Fibroblast of lung (primary cell): ENCODE measurements at regions not wholly inside any gene's neighbourhood (a gene's known extent, or its start where the extent isn't known, plus 50 kb on each side); places are given as distances from the start of the nearest gene placed in this dataset.

Source experiments
- DNase-seq, 2 donors: peaks; one replicate each; pipeline versions ENCODE4 v3.0.0 to v3.0.0-alpha.2; 2010; ENCODE audit warnings: low read depth in 2 of 2
- H2AFZ ChIP-seq: 2 replicates; pipeline ENCODE4 v1.5.1; 2012; ENCODE audit warnings: low read length, control low read depth, inconsistent platforms
- H3K27ac ChIP-seq: 2 replicates; pipeline ENCODE4 v1.5.1; 2011; ENCODE audit warnings: low read length, control low read depth; ENCODE audit not compliant: insufficient read depth
- H3K27me3 ChIP-seq: 2 replicates; pipeline ENCODE4 v1.5.1; 2011; ENCODE audit warnings: mild to moderate bottlenecking, low read length; ENCODE audit not compliant: control insufficient read depth, insufficient read depth
- H3K36me3 ChIP-seq: 2 replicates; pipeline ENCODE4 v1.5.1; 2011; ENCODE audit warnings: low read length; ENCODE audit not compliant: control insufficient read depth, insufficient read depth
- H3K4me1 ChIP-seq: 2 replicates; pipeline ENCODE4 v1.5.1; 2011; ENCODE audit warnings: low read length; ENCODE audit not compliant: control insufficient read depth, insufficient read depth; ENCODE audit errors: extremely low read depth
- H3K4me2 ChIP-seq: 2 replicates; pipeline ENCODE4 v1.5.1; 2011; ENCODE audit warnings: low read length, control low read depth; ENCODE audit not compliant: insufficient read depth; ENCODE audit errors: extremely low read depth
- H3K4me3 ChIP-seq, 4 experiments: fragments of 200-600 bp in 1 of 4; sonication (generic) in 1 of 4; replicated peaks in 1 of 4; 2 replicates each; pipeline ENCODE4 v1.5.1; 2011 to 2016; ENCODE audit warnings: low read length in 4 of 4, low read depth in 3 of 4, mild to moderate bottlenecking in 3 of 4, control low read depth in 2 of 4, inconsistent platforms in 1 of 4, mixed read lengths in 1 of 4; ENCODE audit not compliant: insufficient read depth in 1 of 4; ENCODE audit errors: control extremely low read depth in 1 of 4
- H3K79me2 ChIP-seq: 2 replicates; pipeline ENCODE4 v1.5.1; 2012; ENCODE audit warnings: mild to moderate bottlenecking, low read length, inconsistent platforms; ENCODE audit not compliant: control insufficient read depth, insufficient read depth
- H3K9ac ChIP-seq: 2 replicates; pipeline ENCODE4 v1.5.1; 2011; ENCODE audit warnings: mild to moderate bottlenecking, low read length, control low read depth; ENCODE audit not compliant: insufficient read depth
- H3K9me3 ChIP-seq: 2 replicates; pipeline ENCODE4 v1.5.1; 2012; ENCODE audit warnings: low read depth, low read length; ENCODE audit not compliant: control insufficient read depth, insufficient read depth
- H4K20me1 ChIP-seq: 2 replicates; pipeline ENCODE4 v1.5.1; 2011; ENCODE audit warnings: low read length; ENCODE audit not compliant: control insufficient read depth, insufficient read depth; ENCODE audit errors: extremely low read depth
- EZH2 ChIP-seq: IDR thresholded peaks from 2 replicates; pipeline ENCODE4 v1.5.1; 2012; ENCODE audit warnings: low read length, control low read depth, mild to moderate bottlenecking; ENCODE audit errors: missing control alignments
- TF ChIP-seq, protein P1 (sequence below), 2 donors: IDR thresholded peaks in 1 of 2; conservative IDR thresholded peaks in 1 of 2; 1 replicate in 1 of 2; 2 replicates in 1 of 2; pipeline ENCODE4 v1.5.1; 2011 to 2012; ENCODE audit warnings: low read length in 2 of 2, control low read depth in 1 of 2, inconsistent platforms in 1 of 2, low read depth in 1 of 2, mild to moderate bottlenecking in 1 of 2

DNA sequence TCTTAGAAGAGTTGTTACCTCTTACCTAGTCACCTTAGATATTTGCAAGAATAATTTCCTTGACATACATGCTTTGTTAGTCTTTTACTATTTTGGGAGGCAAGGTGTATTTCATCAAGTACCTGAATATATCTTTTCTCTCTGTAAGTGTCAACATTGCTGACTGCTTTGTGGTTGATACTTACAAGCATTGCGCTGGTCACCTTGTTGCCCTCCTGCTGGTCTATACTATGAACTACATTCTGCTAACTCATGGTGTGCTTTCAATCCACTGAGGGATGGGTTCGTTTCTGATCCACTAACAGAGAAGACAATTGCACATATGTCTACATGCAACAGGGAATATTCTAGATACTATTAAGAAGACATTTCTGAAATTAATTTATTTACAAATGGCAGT, 837.8 kb upstream of the COBL start:
- H3K79me2 ChIP-seq = no peaks in the 10 kb centered on the region
- no peak overlapping the region for H2AFZ ChIP-seq
- no peaks in the 10 kb centered on the region for H3K27me3 ChIP-seq
- H3K27ac ChIP-seq = no peak overlapping the region
- no peak for TF ChIP-seq EZH2
- H3K9ac ChIP-seq = no peak overlapping the region
- no peaks in the 10 kb centered on the region for H4K20me1 ChIP-seq
- no peak overlapping the region for H3K4me3 ChIP-seq
- DNase-seq = no peak
- H3K4me1 ChIP-seq = no peaks in the 10 kb centered on the region
- no peaks in the 10 kb centered on the region for H3K36me3 ChIP-seq
- no peaks in the 10 kb centered on the region for H3K9me3 ChIP-seq
- H3K4me2 ChIP-seq = no peak overlapping the region

DNA sequence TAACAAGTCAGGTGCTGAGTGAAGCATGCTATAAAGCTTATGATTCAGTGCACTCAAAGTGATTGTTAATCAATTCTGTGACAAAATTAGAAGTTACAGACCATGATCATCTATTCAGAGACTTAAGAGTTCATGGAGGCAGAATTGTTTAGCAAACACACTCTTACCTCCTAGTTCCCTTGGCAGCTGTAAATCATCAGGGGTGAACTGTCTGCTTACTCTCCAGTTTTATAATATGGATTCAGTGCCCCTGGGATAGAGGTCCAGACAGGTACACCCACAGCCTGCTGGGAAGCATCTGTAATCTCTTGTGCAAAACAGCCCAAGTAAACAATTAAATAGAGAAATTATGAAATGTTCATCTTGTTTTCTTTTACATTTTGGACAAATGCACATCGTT, 835.0 kb upstream of the COBL start:
- H3K27me3 ChIP-seq = no peaks in the 10 kb centered on the region
- H3K9ac ChIP-seq = no peak overlapping the region
- H3K4me3 ChIP-seq = no peak overlapping the region
- H3K36me3 ChIP-seq = no peaks in the 10 kb centered on the region
- no peak overlapping the region for H3K4me2 ChIP-seq
- no peaks in the 10 kb centered on the region for H3K4me1 ChIP-seq
- H2AFZ ChIP-seq = no peak overlapping the region
- H3K27ac ChIP-seq = no peak overlapping the region
- no peak for DNase-seq
- TF ChIP-seq, protein P1, sequence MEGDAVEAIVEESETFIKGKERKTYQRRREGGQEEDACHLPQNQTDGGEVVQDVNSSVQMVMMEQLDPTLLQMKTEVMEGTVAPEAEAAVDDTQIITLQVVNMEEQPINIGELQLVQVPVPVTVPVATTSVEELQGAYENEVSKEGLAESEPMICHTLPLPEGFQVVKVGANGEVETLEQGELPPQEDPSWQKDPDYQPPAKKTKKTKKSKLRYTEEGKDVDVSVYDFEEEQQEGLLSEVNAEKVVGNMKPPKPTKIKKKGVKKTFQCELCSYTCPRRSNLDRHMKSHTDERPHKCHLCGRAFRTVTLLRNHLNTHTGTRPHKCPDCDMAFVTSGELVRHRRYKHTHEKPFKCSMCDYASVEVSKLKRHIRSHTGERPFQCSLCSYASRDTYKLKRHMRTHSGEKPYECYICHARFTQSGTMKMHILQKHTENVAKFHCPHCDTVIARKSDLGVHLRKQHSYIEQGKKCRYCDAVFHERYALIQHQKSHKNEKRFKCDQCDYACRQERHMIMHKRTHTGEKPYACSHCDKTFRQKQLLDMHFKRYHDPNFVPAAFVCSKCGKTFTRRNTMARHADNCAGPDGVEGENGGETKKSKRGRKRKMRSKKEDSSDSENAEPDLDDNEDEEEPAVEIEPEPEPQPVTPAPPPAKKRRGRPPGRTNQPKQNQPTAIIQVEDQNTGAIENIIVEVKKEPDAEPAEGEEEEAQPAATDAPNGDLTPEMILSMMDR (conservative IDR thresholded peaks at IDR 0.05 in 1 of 2, IDR thresholded peaks at IDR 0.05 in 1 of 2; ENCODE audit: low read depth in 1 of 2, low read length in 2 of 2) = no peak
- no peak for TF ChIP-seq EZH2
- H3K9me3 ChIP-seq = no peaks in the 10 kb centered on the region
- no peaks in the 10 kb centered on the region for H4K20me1 ChIP-seq
- H3K79me2 ChIP-seq = no peaks in the 10 kb centered on the region

DNA sequence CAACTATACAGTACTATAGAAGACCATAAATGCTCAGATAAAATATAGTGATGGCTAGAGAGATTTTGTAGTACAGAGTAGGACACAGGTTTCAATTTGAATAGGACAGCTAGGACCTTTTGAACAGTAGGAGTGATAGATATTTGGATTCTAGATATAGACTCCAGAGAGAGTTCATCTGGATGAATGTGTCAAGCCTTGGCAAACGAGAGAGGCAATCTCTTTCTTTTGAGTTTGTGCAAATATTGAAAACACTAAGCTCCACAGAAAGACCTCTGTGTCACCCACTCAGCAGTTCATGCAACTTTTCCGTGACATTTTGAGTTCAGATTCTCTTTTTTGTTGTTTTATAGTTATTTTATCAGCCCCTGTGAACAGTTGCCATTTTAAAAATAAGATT, 834.3 kb upstream of the COBL start:
- H3K27me3 ChIP-seq = no peaks in the 10 kb centered on the region
- DNase-seq = no peak
- no peak overlapping the region for H3K4me2 ChIP-seq
- H3K36me3 ChIP-seq = no peaks in the 10 kb centered on the region
- H4K20me1 ChIP-seq = no peaks in the 10 kb centered on the region
- H2AFZ ChIP-seq = no peak overlapping the region
- H3K9ac ChIP-seq = no peak overlapping the region
- H3K4me3 ChIP-seq = no peak overlapping the region
- H3K4me1 ChIP-seq = no peaks in the 10 kb centered on the region
- H3K9me3 ChIP-seq = no peaks in the 10 kb centered on the region
- H3K27ac ChIP-seq = no peak overlapping the region
- TF ChIP-seq, protein P1 (conservative IDR thresholded peaks at IDR 0.05 in 1 of 2, IDR thresholded peaks at IDR 0.05 in 1 of 2; ENCODE audit: low read depth in 1 of 2, low read length in 2 of 2) = no peak
- TF ChIP-seq EZH2 = no peak
- no peaks in the 10 kb centered on the region for H3K79me2 ChIP-seq
